ENCODE measurements at regions not wholly inside any gene's neighbourhood (a gene's known extent, or its start where the extent isn't known, plus 50 kb on each side); places are given as distances from the start of the nearest gene placed in this dataset.
A peak's percentile ranks its signal among the peaks of the same experiment; 100 is the strongest.

DNA sequence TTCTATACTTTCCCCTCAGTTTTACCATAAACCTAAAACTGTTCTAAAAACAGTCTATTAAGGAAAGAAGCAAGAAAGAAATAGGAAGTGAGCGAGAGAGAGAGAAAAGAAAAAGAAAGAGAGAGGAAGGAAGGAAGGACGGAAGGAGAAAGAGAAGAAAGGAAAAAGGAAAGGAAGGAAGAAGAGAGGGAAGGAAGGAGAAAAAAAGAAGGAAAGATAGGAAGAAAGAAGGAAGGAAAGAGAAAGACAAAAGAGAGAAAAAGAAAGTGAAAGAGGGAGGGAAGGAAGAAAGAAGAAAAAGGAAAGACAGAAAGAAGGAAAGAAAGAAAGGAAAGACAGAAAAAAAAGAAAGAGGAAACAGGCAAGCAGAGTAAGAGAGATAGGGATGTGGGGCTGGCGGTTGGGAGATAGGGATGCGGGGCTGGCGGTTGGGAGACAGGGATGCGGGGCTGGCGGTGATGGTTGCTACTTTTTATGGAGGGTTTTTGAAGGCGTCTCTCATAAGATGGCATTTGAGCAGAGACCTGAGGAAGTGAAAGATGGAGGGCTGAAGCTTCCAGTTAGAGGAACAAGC is 70.4 kb upstream of the IRF2BP2 start:
- DNase-seq (ENCODE audit: low spot score): no peak

DNA sequence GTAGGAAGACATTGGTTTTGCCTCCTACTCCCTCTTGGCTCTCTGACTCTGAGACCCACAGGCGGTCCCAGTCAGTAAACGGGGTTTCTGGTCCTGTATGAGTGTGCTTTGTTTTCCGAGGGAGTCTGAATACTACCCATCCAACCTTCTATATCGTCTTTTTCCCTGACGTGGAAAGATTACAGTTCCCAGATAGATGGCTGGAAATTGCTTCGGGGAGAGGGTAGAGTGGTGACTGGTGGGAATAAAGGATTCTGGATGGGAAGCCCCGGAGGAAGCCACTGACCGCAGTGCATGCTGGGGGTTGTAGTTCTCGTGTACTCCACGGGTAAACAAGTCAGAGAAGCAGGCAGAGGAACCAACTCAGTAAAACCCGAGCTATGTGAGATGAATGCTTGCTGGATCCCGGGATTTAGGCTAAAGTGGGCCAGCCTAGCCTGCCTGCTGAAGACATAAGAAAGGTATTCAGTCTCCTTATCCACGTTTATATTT is 66.2 kb upstream of the IRF2BP2 start:
- peak; percentile 81 for DNase-seq (ENCODE audit: low spot score)

DNA sequence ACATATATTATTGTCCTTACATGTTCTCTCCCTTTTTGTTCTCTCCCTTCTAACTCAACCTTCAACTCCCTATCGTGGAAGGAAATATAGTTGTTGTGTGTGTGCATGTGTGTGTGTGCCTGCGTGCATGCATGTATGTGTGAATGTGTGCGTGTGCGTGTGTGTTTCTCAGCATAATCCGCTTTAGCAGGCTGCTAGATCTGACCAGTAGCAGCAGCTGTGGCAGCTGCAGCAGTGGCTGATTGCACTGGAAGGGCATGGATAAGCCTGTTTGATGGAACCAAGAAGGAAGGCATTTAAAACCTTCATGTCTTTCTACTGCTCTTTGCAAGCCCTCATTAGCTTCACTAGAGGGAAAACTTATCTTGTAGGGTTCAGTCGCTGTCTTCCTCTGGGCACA is 65.6 kb upstream of the IRF2BP2 start:
- no peak for DNase-seq (ENCODE audit: low spot score)

DNA sequence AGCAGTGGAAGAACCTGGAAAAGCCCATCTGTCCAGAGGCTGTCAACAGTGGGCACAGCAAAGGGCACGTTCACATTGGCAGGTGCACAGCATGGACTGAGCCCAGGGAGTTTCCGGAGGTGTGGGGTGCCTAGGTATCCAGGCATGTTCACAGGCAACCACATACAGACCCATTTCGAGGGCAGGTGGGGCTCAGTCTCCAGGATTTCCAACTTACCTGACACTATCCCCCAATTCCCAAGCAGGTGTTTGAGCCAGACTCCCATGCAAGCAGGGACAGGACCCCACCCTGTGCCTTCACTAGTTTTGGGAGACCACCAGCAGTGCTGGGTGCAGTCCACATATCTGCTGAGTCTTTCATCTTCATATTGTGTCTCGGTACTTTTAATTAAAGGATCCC is 65.0 kb upstream of the IRF2BP2 start:
- no peak for DNase-seq (ENCODE audit: low spot score)

DNA sequence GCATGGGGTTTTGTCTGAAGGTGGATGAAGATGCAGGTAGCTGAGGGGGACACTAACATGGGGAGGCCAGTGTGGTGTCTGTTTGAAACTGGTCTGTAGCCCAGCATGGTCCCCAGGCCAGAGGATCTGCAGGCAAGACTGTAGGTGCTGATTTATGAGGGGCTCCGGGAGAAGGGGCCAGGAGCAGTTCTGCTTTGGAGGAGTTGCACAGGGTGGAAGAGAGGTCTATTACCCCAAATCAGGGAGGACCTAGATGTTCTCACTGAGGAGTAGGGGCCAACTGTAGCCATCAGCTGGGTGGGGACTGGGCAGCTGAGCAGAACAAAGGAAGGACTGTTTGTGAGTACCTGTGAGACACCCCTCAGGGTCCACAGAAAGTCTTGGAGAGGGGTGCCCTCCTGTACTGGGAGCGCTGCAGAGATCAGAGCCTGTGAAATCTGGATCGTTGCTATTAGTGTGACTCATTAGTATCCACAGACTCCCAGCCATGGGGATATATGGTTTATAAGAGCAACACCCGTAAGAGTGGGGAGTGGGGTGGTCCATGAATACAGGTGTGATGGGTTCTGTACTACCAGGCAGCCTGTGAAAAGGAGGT is 64.3 kb upstream of the IRF2BP2 start:
- no peak for DNase-seq (ENCODE audit: low spot score)

DNA sequence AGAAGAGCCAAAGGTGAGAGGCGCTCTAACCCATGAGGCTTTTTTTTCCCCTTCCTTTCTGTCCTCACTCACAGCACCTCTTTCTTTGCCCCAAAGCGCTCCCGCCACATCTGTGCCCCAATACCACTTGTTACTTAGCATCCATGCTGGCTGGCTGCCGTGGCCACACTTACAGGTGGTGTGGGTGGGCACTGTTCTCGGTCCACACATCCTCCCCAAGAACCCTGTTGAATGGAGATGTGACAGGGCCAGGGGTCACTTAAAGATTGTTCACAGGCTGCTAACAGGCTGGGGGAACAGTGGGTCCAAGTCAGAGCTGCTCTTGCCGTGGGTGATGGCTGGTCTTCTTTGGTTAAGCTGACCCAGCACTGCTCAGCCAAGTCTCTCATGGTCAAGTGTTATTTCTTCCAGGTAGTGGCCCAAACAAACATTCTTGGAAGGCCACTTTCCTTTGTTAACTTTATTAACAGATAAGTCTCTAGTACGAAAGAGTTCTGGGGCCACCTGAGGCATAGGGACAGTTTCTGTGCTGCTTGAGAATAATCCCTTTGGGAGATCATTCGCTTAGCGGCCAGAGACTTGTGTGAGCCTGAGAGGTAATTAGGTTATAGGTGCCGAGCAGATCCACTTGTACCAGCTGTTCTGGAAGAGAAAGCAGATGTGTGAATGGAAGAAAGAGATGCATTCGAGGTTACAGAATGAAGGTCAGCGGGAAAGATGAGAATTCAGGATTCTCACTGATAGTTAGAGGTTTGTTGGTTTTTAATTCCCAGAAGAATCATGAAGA is 62.6 kb upstream of the IRF2BP2 start:
- no peak for DNase-seq (ENCODE audit: low spot score)

DNA sequence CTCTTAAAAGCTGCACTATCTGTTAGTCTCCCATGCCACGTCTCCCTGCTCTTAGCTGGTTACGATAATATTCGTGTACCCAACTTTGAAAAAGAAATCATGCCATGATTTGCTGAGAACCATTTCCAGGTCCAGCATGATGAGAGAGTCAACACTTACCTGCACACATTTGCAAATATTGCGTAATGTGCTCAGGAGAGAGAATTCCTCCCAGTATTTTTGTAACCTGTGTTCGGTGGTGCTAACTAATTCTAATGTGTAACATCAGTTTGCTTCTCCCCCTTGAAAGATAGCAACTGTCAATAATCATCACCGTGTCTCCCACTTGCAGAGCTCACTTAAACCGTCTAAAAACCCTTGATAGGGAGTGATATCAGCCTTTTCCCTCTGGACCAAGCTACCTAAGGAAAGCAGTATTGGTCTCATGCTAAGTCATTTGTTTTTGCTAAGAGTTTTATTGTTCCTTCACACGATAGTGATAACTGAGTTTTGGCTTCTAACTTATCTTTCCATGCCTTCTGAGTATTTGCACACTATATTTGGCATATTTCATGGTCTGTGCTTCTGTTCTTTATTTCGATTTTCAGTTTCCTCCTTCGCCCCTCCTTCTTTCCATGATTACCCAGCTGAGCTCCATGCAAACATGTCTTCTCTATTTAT is 61.1 kb upstream of the IRF2BP2 start:
- DNase-seq (ENCODE audit: low spot score): no peak

DNA sequence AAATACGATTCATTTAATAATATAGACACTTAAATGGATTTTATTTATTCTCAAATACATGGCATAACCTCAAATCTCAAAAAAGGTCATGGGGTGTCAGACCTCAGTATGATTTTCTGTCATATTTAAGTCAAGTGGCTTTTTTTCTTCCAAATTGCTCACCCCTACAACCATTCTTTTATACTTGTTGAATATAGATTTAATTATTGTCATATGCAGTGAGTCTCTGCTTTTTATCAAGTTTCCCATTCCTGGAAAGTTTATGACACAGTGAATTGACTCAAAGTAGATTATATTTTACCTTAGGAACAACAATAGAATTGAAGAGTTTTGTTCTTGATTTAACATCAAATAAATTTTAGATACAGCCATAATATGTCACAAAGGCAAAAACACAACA is 59.5 kb upstream of the IRF2BP2 start:
- no peak for DNase-seq (ENCODE audit: low spot score)

DNA sequence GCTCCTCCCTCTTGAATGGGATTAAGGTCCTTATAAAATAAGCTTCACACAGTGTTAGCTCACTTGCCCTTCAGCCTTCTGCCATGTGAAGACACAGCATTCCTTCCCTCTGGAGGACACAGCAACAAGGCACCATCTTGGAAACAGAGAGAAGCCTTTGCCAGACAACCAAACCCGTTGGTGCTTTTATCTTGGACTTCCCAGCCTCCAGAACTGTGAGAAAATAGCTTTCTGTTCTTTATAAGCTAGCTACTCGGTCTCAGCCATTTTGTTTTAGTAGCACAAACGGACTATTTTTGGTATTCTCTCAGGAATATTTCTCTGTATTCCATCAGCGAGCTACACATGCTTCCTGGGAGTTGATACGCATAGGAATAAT is 58.6 kb upstream of the IRF2BP2 start:
- no peak for DNase-seq (ENCODE audit: low spot score)

DNA sequence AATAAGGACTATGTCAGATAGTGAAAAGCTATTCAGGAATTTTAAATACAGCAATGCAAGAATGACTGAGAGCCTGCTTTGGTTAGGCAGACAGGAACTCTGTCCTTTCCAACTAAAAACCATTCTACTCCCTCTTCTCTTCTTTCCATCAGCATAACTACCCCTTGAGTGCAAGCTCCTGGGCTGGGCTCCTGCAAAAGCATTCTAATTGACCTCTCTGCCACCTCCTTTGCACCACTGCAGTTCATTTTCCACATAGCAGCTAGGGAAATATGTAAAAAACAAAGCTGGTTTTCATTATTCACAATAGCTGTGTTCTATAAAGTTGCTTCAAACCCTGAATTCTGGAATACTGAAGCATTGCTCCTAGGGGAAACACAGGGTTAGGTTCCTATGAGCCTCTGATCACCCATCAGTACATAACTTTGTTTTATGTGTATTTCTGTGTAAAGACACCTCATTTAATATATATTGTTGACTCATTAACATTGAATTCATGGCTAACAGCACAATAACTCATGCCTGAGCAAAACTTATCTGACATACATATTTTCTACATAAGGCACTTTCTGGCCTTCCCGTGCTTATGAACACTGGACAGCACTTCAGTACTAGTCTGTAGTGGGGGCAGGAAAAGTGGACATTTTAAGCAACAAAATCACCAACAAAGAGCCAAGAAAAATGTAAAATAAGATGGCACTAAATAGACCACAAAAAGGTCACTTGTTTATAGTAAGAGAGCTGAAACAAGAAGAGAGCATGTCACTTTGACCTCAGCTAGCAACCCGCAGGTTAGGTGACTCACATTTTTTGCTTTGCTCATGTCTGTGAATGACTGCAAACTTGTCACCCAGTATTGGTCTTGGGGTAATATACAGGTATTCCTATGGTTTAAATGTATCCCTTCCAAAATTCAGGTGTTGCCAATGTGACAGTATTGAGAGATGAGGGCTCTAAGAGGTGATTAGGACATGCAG is 57.9 kb upstream of the IRF2BP2 start:
- no peak for DNase-seq (ENCODE audit: low spot score)

DNA sequence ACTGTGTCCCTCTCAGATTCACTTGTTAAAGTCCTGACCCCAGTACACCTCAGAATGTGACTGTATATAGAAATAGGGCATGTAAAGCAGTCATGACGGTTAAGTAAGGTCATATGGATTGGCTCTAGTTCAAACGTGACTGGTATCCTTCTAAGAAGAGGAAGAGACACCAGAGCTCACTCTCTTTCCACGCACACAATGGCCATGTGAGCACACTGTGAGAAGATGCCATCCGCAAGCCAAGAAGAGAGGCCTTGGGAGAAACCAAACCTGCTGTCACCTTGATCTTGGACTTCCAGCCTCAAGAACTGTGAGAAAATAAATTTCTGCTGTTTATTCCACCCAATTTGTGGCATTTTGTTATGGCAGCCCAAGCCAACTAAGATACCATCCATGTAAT is 56.8 kb upstream of the IRF2BP2 start:
- DNase-seq (ENCODE audit: low spot score): no peak

DNA sequence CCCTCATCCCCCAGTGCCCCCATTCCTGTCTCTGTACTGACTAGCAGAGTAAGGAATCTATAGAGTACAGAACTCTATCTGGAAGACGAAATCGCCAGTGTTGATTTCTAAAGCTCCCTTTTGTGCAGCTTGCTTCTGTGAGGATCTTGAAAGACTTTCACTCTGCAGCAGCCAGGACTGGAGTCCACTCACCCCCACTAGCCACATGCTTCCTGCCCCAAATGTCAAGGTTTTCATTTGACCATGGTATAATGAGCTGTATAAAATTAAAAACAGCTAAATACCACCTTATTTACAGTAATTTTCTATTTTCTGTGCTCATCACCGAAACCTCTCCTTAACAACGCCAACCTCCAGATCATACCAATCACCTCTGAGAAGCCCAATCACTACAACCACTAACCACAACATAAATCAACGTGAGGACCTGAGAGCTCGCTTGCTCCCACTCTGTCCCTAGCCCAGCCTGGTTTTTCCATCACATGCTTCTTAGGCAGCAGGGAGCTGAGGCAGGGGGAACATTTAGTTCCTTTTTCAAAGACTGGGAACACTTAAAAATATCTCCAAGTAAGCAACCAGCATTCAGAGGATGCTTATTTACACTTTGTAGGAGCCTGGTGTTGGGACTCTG is 56.1 kb upstream of the IRF2BP2 start:
- no peak for DNase-seq (ENCODE audit: low spot score)

DNA sequence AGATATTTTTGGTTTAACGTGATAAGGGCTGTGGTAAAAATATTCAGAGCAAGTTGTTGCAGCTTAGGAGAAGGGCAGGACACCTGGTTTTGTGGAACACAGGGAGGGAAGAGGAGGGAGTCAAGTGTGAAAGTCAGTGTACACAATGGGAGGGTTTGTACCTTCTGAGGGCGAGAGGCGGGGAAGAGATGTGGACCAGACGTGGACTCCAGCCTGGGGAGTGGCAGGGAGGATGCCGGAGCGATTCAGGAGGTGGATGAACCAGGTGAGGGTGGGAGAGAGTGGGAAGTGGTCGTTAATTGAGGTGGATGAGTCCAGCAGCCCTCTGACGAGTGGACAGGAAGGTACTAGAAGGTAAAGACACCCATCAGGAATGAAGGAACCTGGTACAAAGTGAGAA is 52.2 kb upstream of the IRF2BP2 start:
- no peak for DNase-seq (ENCODE audit: low spot score)

DNA sequence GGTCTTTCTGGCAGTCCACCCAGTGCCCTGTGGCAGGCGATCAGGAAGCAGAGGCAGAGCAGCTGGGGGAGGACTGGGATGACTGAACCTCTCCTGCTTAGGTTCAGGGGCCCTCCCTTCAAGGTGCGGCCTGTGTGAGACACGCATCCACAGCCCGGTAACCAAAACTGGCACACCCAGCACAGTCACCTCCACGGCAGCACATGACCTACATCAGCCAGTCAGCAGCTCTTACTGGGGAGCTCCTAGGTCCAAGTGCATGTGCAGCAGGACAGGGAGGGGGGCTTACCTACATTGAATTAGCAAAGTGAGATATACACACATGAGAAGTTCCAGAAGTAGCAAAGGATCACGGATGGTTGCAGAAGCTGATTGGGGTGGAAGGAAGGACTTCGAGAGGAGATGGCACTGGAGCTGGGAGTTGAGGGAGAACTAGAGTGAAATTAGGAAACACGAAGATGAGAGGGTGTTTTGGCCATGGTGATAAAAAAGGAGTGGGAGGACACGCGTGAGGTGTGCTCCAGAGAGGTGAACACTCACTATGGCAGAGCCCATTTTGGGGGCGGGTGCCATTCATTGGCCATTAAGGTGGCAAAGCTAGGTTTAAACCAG is 51.4 kb upstream of the IRF2BP2 start:
- DNase-seq (ENCODE audit: low spot score): no peak

DNA sequence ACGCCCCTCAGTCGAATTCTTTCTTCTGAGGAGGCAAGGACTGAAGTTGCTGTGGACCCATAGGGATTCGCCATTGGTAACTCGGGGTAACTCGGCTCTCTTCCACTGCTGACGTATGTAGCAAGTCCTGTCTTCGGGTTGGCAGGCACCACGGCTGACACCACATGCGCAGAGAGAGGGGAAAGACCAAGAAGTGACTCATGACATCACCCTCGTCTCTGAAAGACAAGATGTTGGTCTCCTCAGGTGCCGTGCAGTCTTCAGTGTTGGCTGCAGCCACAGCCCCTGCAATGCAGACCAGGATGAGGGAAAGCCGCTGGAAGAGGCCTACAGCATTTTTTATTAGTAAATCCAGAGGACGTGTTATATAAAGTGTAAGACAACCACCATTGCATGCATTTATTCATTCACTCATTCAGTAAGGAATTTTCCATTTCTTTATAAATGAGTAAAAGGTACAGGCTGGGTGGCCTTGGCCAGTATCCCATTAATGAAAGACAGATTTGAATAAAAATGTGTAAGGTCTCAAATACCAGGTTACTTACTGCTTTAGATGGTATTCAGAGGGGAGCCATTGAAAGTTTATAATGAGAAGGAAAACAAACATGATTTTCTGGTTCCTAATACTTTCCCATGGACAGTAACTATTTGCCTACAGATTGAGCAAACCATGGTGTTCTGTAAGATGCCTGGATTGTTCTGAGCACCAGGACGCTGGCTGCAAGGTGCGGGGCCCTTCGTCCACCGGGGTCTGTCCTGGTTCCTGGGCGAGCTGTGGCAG is 50.7 kb upstream of the IRF2BP2 start:
- no peak for DNase-seq (ENCODE audit: low spot score)
